ENCODE measurements at regions not wholly inside any gene's neighbourhood (a gene's known extent, or its start where the extent isn't known, plus 50 kb on each side); places are given as distances from the start of the nearest gene placed in this dataset.
"Not testable (repeated sequence)": the region's sequence is repeated elsewhere in the genome, so short reads cannot be mapped to it uniquely, and the experiment has no call there.

- Histone ChIP-seq H3K4me3 (no peak overlapping the region), H3K36me3 (no peaks in the 10 kb centered on the region), H3K27me3 (no peaks in the 10 kb centered on the region), H3K4me1 (peaks cover 0 to 14% (median 2%) of the 10 kb centered on the region in 4 donors), H3K9me3 (no peaks in the 10 kb centered on the region), H3K27ac (no peak overlapping the region)
- DNase-seq (no peak), ATAC-seq (no peak)
- TF ChIP-seq POLR2A (IDR thresholded peaks at IDR 0.05) = no peak
- TF ChIP-seq CTCF (IDR thresholded peaks at IDR 0.05) = no peak
- intact Hi-C loops (cut with DNase I) = no loop called here
- WGBS (ENCODE audit: insufficient coverage, low coverage, low lambda C conversion rate, missing lambda C conversion rate) = 80% methylated on average over 5 of the region's 5 CpGs
These were observed 51.5 kb upstream of the ATP5PO start for GRCh38 chr21:33967086-33967571.

GRCh38 chr21:33966324-33966949 lies 50.8 kb upstream of the ATP5PO start:
- ATAC-seq = no peak
- 62% methylated on average over 4 of the region's 4 CpGs for WGBS (ENCODE audit: insufficient coverage, low coverage, low lambda C conversion rate, missing lambda C conversion rate)
- DNase-seq = no peak
- intact Hi-C loops (cut with DNase I) = no loop called here
- H3K36me3 ChIP-seq = no peaks in the 10 kb centered on the region
- no peaks in the 10 kb centered on the region for H3K27me3 ChIP-seq
- H3K9me3 ChIP-seq = no peaks in the 10 kb centered on the region
- H3K27ac ChIP-seq = no peak overlapping the region
- H3K4me1 ChIP-seq = peaks cover 0 to 14% (median 2%) of the 10 kb centered on the region in 4 donors
- no peak for TF ChIP-seq CTCF (IDR thresholded peaks at IDR 0.05)
- TF ChIP-seq POLR2A (IDR thresholded peaks at IDR 0.05) = no peak
- H3K4me3 ChIP-seq = no peak overlapping the region

- H3K27ac ChIP-seq; intact Hi-C loops (cut with DNase I); H3K4me3 ChIP-seq; ATAC-seq; H3K9me3 ChIP-seq; H3K36me3 ChIP-seq; DNase-seq; H3K27me3 ChIP-seq: not testable (repeated sequence)
- 97% methylated on average over 9 of the region's 9 CpGs for WGBS (ENCODE audit: insufficient coverage, low coverage, low lambda C conversion rate, missing lambda C conversion rate)
- peaks cover 0 to 14% (median 2%) of the 10 kb centered on the region in 4 donors for H3K4me1 ChIP-seq
These were observed 50.1 kb upstream of the ATP5PO start for GRCh38 chr21:33965662-33966061.

All from right lobe of liver (tissue), 6 donors.